HG02610 (cell line): ENCODE measurements at regions not wholly inside any gene's neighbourhood (a gene's known extent, or its start where the extent isn't known, plus 50 kb on each side); places are given as distances from the start of the nearest gene placed in this dataset.

ENCODE experiments used
- ATAC-seq: cut with Tn5 transposase; IDR thresholded peaks from one replicate; pipeline ENCODE4 v1.9.1; 2021; ENCODE audit warnings: mild to moderate bottlenecking, moderate library complexity; ENCODE audit not compliant: unreplicated experiment

DNA sequence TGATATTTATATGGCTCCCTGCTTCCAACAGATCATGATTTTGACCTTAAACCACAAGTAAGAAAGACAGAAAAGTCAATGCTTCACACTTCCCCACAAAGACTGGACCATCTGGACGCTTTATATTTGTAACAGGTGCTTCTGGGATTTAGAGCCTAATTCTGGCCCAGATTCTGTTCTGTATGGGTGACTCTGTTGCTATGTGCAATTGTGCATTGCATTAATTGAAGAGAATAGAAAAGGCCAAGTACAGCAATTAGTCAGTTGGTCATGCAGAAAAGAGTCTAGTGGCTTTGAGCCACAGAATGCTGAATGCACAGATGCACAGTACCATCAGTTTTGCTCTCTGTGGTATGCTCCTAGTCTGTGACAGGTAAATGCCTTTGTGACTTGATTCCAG lies 657.4 kb upstream of the ATXN8OS start:
- no peak for ATAC-seq

DNA sequence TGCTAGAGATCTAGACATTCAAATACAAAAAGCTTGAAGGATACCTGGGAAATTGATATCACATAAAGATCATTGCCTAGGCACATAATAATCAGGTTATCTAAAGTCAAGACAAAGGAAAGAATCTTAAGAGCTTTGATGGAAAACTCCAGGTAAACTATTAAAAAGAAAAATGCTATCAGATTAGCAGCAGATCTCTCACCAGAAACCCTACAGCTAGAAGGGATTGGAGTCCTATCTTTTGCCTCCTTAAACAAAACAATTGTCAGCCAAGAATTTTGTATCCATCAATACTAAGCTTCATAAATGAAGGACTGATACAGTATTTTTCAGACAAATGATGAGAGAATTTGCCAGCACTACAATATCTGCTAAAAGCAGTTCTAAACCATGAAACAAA lies 682.4 kb upstream of the ATXN8OS start:
- no peak for ATAC-seq

DNA sequence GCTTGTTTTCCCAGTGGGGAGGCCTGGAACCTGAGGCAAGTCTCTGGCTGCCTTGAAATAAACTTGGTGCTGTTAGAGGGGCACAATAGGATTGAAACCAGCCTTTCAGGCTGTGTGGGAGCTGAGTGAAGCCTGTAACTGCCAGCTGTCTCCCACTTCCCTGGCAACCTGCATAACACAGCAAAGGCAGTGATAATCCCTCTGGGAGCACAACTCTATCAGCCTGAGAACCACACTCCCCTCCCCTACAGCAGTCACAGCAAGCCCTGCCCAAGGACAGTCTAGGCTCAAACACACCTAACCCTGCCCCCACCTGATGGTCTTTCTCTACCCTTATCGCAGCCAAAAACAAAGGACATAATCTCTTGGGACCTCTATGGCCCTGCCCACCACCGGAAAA lies 683.8 kb upstream of the ATXN8OS start:
- ATAC-seq = no peak

DNA sequence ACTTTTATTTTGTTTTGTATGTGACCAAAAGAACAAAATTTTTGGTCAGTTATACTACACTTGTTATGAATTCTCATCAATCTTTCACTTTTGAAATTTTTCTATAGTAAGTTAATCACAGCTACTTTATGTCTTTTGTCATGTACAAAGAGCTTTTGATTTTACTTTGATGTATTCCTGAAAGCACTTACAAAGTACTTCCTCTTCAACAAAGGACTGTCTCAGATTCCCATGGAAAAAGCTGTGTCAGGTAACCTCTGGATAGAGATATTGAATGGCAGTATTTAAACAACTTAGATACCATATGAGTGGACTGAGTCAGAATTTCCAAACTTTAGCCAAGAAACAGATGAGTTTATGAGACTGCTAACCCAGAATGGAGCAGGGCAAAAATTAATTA lies 689.3 kb upstream of the ATXN8OS start:
- no peak for ATAC-seq

DNA sequence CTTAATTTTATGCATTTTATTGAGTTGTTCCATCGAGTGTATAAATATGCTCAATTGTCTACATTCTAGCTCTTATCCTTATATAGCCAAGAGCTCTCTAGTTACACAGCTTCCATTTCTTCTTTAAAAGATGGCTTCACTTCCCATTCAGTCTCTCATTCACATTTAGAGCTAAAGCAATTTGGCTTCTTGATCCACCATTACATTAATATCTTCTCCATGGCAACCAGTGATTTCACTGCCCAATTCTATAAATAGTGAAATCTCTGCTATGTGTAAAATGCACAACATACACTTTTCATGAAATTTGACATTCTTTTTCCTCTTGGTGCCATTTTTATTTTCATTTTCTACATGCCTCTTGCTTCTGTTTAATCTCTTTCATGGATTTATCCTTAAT lies 696.9 kb upstream of the ATXN8OS start:
- ATAC-seq = no peak

DNA sequence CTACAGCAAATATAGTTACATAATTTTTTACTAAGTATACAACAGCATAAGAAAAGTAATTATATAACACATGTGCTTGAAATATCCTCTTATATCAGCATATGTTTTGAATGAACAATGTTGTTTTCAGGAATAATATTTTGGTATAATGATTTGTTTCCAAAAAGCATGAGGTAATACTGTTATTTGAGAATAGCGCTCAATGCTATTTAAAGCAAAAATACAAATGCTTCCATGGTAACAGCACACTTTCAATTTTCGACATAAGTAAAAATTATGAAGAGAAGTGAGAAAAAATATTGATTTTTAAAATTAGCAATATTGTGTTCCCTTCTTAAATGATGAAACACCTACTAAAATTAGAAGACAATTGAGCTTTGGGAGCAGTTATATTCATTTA lies 715.9 kb upstream of the ATXN8OS start:
- ATAC-seq = no peak

DNA sequence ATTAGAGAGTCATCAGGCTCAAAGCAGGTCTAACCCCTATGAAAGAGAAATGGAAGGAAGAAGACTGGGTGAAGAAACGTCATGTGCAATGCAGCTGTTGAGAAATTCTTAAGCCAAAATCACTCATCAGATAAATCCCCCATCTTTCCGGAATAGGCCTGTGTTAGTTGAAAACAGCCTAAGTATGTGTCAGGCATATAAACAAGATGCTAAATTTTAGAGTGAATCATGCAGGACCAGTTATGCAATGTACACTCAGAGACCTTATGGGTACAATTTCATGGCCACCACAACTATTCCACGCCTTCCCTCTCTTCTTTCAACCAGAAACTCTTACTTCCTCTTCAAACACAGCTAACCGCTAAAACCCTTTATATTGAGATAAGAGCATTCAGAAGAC lies 717.7 kb upstream of the ATXN8OS start:
- ATAC-seq = no peak

DNA sequence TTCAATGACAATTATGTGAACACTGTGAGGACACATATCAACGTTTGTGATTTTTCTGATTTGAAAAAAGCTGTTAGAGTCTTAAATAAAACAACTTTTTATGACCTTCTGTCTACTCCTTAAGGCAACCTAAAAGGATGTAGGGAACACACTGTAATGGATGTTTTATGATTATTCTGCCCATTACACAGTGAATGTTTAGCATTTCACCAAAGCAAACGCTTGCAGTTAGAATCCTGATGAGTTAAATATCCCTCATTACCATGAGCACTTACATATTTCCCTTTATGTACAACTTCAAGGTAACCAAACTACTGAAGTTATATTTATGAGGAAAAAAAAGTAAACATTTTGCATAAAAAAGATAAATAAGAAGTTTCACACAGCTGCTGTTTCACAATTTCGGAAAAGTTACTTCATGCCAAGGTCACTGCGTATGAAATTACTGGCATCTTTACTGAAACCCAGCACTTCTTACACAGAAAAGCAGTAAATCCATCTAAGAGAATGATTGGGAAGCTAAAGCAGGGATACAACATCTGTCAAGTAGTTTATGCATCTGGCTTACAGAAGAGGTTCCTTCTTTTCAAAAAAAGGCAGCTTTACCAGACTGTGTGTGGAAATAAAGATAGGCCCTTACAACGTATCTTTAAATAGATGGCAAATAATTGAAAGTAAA lies 733.7 kb upstream of the ATXN8OS start:
- no peak for ATAC-seq

DNA sequence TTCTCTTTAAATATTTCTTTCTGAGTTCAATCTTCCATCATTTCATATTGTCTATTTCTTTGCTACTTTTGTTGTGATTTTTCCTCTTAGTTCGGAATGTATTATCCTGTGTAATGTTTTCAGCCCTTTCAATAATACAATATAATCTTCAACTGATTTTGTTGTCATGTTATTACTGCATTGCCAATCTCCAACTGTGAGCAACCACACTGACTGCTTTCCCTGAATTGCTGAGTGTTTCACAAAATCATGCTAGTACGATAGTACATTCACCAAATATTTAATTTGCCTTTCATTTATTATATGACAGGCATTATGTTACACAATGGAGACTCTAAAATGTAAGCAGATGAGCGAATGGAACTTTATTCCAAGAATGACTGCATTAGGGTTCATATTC lies 744.3 kb upstream of the ATXN8OS start:
- no peak for ATAC-seq

DNA sequence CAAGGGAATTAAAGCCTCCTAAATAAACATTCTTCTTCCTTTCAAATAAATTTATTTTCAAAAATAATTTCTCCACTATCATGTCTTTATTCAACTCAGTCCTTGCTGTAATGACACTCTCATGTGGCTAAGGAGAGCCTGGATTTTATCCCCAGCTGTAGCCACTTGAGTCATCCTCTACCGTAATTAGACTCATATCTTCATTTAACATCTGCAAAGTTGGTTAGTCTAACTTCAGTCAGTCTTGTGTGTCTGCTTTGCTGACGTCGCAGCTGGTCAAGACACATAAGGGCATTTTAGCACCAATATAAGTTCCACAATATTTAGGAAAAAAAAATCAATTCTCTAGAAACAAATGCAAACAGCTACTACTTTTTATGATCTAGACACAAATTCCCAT lies 776.4 kb upstream of the ATXN8OS start:
- ATAC-seq = no peak

DNA sequence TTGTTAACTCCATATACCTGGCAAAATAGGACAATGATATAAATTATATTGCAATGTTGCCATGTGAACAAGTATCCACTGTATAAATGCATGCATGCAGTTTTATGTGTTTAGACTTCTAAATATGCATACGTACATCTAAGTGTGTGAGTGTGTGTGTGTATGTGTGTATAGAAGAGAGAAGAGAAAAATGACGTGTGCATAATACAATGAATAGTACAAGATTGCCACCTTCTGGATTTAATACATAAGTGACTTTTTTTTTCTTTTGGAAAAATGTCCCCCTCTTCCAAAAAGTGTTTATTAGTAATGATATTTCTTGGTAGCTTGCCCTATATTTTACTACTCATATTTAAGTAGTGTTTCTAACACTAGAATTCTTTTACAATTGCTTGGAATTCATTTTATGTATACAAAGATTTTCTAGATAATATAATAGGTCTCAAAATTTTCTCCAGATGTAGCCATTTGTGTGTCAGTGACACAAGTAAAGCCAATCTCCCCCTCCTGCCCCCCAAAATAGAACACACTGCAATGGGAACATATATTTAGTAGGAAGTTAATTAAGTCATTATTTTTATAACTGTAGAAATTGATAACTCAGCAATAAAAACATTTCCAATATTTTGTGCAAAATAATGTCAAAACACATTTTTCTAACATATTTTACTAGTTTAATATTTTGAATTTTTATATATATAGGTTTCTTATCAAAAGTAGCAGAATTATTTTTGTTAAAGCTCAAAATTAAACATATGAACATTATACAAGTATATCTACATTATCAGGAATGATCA lies 783.3 kb upstream of the ATXN8OS start:
- ATAC-seq = no peak

DNA sequence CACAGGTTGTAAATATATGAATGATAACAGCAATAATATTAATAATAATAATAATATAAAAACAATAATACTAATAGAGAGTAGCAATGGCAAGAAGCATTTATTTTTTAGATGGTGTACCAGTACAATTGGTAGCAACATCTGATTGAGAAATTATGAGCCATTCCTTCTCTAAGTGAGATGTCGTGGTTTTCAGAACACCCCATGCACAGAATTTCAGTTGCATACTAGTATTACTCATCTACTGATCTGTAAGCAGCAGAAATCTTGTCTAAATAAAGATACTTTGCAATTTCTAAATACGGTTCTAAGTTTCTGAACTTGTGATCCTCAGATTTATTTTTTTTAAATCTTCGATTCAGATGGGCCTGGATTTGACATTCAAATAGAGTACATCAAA lies 788.0 kb upstream of the ATXN8OS start:
- ATAC-seq = no peak

DNA sequence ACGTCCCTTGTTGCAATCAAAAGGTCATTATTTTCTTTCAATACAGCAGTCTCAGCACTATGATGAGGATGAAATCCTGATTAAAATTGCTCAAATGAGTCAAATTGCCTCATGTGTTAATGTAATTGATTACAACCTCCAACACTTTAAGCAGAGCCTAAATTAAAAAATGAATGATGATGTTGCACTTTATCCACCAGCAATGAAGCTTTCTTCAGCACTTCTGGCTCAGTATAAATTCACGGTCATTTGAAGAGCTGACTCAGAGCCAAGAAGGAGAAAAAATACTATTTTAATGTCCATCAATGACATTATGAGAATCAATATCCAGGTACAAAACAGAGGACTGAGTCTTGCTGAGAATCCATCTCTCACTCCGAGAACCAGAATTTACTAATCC lies 792.6 kb upstream of the ATXN8OS start:
- ATAC-seq = no peak

DNA sequence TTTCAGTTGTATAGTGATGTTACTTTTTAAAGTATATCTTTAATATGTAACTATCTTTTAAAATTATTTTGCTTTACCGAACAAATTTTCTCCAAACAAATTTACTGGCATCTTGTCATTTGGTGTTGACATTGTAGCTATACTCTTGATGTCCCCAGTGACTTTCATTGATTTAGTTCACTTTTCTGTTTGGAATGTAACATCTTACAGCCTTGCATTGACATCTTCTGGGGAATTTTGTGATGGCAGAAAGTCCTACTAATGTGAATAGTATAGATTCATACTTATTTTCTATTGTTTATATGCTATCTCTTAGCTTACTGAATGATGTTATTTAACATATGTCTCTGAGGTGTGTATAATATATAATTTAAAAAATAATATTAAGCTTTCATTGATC lies 800.9 kb upstream of the ATXN8OS start:
- ATAC-seq = no peak

DNA sequence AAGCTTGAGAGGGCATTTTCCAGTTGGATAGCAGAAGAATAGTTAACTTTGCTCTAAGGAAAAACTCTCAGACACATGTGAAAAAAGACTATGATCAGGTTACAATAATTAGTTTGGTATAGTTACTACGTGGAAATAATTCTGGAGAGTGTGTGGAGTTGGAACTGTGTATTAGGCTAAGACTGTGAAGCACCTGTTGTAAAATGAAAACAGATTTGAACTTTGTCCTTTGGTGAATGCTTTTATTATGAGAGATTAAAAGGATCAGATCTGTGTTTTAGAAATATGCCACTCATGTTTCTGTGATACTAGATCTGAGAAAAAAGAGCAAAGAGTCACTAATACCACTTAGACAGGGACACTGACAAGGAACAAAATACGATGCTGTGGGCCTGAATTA lies 807.5 kb upstream of the ATXN8OS start:
- no peak for ATAC-seq

DNA sequence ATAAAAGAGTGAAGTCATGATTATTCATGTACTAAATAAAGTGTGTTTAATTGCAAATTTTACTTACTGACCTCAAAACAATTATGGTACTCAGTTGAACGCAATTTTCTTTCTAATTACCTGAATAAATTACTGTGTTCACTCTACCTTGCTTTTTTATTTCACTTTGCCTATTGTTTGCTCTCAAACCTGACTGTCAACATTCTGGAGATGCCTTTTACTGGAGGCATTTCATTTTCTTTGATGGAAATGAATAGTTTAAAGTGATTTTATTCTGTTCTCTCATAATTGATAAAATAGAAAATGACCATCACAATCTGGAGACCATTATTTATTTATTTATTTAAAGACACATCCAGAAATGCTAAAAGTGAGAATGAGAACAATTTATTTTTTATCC lies 811.5 kb upstream of the ATXN8OS start:
- no peak for ATAC-seq

DNA sequence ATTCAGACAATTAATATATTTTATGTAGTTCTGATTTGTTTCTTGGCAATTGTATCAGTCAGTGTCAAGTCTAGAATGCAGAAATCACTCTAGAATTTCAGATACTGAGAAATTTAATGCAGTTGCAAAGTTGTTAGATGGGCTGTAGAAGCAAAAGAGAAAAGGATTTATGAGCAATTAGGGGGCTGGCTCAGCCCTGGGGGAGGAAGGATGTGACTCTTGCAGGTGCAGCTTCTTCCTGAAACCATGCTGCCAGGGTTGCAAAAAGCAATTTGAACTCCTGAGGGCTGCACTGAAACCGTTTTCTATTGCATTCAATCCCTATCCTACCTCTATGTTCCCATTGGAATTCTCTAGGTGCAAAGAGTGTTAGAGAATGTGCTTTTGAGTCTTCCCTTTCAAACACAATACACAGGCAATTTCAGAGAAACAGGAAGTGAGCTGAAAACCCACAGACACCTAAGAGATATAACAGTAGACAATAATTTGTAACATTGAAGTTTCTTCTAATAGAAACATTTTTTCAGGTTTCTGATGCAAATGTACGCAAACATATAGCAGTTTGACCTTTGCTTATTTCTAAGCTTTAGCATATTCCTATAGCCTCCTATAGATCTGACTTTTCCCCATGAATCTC lies 814.7 kb upstream of the ATXN8OS start:
- no peak for ATAC-seq

DNA sequence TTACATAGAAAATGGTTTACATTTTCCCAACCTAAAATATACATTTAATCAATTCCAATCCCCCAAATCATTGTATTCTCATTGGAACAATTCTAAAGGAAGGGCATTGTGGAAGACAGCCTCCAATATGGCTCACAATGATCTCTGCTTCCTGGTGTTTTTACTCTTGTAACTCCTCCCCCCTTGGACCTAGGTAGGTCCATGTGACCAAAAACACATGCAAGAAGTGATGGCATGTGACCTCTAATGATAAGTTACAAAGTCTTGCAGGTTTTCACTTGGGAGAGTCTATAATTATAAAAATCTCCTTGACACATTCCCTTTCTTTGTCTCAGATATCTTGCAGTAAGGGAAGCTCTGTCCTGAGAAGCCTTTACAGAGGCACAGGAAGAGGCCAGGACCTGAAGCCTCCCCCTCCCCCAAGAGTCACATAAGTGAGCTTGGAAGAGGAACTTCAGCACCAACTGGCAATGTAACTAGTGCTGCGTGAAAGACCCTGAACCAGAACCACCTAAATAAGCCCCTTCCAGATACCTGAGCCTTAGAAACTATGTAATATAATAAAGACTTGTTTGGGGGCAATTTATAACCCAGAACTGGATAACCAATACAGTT lies 816.2 kb upstream of the ATXN8OS start:
- no peak for ATAC-seq

DNA sequence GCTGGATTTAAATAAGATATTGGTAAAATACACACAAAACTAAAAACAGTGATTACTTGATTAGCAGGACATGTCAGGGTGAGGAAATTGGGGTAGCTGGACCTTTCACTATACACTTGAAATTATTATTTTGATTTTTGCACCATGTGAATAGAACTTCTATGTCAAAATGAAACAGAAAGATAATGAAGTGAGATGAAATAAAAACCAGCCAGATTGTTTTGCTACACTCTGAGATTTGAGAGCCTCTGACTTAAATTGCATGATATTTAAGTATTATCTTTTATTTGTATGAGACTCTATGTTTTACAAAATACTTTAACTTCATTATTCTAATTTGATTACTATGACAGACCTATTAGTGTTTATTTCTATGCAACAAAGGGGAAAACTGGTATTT lies 819.6 kb upstream of the ATXN8OS start:
- no peak for ATAC-seq

DNA sequence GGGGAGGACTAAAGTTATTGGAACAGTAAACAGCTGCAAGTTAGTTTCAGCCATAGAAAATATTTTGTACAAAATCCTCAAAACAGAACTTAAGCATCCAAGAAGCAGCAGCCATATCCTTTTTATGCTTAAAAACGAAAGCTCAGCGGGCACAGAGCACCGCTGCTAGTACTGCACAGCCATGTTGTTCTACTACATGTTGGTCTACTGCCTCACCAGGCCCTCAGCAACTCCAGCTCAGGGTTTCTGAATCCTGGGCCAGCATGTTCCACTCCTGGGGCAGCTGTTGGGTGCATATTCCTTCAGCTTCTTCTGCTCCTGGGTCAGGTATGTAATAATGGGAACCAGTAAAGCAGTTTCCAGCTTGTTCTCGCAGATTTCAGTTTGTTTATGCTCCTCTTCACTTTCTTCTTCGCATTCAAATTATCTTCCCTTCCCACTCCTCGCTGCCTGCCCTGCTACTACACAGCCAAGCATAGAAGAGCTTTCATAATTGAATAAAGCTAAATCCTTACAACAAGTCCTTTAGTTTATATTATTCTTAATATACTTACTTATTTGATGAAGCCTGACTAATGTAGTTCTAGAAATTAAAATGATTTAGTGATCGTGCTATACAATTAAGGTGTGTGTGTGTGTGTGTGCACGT lies 820.5 kb upstream of the ATXN8OS start:
- ATAC-seq = peak; percentile 50

DNA sequence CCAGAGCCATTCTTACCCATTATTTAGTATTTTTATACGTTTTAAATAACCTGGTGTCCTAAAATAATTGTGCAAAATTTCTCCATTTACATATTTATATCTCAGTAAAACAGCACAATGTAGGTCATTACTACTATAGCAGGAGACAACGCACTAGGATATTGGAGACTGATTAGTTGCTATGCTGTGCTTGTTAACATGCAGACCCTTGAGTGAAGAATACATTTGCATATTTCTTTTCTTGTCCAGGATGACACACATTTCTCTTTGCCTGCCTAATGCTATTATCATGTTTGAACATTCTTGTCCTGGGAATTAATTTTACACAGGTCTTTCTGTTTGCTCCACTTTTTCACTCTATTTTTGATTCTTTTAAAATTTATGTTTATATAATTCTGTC lies 823.8 kb upstream of the ATXN8OS start:
- ATAC-seq = no peak
